HG03457 (cell line): ENCODE measurements at regions not wholly inside any gene's neighbourhood (a gene's known extent, or its start where the extent isn't known, plus 50 kb on each side); places are given as distances from the start of the nearest gene placed in this dataset.

Source experiments
- ATAC-seq: cut with Tn5 transposase; IDR thresholded peaks from one replicate; pipeline ENCODE4 v1.9.1; 2021; ENCODE audit warnings: moderate number of reproducible peaks; ENCODE audit not compliant: unreplicated experiment

DNA sequence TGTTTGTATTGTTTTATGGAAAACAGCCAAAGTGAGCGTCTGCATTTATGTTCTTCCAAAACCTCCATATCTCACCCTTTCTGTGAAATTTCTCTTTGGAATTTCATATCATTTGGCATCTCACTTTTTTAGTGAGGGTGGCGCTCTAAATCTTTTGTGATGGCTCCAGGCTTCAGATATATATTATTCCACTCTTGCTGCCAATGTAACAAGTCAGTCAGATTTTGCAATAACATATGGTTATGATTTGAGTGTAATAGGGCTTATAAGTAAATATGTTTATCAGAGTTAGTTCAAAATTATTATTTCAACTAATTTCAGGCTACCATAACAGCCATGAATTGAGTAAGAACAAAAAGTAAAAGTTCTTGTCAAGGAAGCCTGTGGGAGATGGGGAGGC lies 314.7 kb downstream of the PDGFC start:
- ATAC-seq: no peak

GRCh38 chr4:156654410-156654809 lies 317.2 kb downstream of the PDGFC start:
- ATAC-seq: no peak

DNA sequence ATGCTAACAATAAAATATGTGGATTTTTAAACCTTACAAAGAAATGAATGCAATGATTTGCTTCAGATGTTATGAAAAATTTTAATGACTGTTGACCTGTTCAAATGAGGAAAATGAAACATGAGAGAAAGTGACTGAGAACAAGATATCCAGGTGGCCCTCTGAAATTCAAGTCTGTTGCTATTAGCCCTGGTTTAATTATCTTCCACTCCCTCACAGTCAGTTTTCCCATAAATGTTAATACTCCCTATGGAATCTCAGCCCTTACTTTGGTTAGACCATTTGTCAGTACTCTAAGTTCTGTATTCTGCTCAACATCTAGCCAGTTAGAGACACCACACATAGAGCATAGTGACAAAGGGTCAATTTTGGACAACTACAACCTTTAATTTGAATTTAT lies 327.8 kb downstream of the PDGFC start:
- ATAC-seq: no peak

GRCh38 chr4:156642161-156642560 lies 329.4 kb downstream of the PDGFC start:
- no peak for ATAC-seq

- ATAC-seq: no peak
These were observed 332.5 kb downstream of the PDGFC start for GRCh38 chr4:156638925-156639605.

DNA sequence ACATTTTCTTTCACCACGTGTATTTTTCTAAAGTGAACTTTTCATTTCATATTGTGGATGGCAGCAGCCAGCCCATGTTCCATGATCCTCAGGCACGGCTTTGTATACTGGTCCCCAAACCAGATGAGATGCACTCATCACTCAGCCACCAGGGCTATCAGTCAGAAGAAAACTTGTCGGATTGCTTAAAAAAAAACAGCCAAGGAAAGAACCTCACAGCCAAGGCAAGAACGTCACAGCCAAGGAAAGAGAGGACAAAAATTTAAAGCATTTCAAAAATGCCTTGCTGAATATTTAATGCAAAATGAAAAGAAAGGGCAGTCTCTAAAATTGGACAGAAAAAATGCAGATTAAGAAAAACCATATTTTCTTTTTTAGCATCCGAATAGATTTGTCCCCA lies 333.3 kb downstream of the PDGFC start:
- no peak for ATAC-seq

- no peak for ATAC-seq
These were observed 335.2 kb downstream of the PDGFC start for GRCh38 chr4:156636381-156636780.

DNA sequence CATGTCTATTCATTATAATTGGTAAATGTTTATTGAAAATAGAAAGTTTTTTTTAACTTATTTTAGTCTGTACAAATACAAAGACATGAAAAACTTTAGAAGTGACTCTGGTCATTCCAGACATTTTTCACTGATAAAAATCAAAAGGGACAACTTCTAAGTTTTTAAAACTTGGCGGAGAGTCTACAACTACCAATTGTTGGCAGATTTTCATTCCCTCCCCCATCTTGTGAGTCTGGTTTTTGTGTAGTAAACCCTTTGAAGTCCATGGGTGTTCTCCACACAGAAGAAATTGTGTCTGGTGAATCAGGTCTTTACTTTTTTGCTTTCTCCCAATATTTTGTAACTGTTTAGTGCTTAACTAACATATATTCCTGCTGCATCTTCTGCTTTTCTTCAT lies 336.5 kb downstream of the PDGFC start:
- no peak for ATAC-seq

- ATAC-seq: no peak
These were observed 337.0 kb downstream of the PDGFC start for GRCh38 chr4:156634612-156635011.

DNA sequence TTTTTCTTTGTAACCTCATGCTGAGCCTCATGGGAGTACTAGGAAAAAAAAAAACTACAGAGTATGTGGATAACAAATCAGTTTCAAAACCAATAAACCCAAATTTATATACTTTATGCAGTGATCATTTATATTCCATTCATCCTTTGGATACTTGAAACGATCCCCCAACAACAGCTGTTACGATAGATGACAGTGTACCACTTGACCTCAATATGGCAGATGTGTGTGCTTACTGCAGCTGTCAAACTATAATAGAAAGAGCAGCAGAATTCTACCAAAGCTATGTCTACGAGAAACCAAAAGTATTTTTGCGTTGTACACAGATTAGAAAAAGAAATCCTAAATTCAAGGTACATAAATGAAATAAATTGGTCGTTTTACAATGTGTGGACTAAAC lies 337.8 kb downstream of the PDGFC start:
- no peak for ATAC-seq

DNA sequence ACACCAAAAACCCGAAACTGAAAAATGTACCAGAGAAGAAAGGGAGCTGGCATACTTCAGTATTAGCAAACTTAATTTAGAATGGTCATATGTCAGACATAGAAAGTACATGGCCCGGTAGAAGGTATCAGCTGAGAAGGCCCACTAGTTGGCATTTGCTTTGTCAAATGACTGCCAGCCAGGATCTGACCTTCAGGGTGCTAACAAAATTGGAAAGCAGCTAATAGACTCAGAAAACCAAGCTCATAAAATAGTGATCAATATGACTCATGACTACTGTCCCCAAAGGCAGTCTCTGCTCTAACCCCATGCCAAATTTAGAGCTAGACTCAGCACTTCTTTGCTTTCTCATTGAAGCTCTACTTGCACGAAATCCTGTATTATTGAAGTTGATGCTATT lies 342.7 kb downstream of the PDGFC start:
- ATAC-seq: no peak

GRCh38 chr4:156623376-156623775 lies 348.2 kb downstream of the PDGFC start:
- ATAC-seq: no peak

GRCh38 chr4:156620786-156621185 lies 350.8 kb downstream of the PDGFC start:
- no peak for ATAC-seq

DNA sequence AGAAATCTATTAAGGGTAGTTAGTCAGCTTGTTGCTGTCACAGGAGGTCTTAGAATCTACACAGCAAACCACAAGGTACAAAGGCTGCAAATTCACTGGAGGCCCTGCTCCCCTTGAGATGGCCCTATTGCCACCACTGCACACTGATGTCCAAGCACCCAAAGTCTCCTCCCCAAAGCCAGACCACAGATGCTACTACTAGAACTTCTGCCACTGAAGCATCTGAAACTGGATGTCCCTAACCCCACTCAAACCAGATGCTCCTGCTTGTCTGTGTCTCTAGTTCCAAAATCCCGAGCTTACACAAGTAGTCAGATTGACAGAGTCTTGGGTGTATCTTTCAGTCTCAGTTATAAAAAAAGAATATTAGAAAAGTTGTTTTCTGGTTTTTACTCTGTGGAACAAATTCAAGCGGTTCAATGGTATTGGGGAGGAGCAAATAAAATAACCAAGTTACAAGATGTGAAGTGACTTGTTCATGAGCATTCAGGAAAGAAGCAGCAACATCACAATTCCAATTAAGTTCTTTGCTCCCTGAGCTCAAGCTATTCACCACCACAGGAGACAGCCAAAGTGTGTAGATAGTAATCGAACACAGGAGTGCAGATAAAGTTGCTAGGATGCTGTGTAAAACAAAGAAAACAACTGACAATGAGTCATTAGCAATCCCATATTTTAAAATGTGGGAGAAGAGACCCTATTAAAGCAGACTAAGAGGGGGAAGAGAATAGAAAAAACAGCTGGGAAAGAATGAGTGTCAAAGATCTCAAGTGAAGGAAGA lies 352.3 kb downstream of the PDGFC start:
- no peak for ATAC-seq

DNA sequence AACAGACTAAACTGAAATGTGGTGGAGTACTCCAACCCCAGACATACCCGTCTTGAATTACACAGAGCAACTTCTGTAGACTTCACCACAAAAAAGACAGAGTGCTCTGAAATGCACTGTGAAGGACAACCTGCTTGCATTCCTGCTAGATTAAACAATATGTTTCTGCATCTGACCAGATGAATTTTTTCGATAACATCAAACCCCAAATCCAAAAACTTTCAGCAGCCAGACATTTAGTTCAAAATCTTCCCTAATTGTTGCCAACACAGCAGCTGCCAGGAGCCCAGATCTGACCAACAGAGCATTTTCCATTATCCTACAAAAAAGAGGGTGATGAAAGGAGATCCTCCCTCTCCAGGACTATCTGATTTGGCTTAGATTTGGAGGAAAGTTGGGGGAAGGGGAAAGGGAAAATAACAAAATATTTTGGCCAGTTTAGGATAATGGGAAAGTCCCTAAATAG lies 356.5 kb downstream of the PDGFC start:
- no peak for ATAC-seq

DNA sequence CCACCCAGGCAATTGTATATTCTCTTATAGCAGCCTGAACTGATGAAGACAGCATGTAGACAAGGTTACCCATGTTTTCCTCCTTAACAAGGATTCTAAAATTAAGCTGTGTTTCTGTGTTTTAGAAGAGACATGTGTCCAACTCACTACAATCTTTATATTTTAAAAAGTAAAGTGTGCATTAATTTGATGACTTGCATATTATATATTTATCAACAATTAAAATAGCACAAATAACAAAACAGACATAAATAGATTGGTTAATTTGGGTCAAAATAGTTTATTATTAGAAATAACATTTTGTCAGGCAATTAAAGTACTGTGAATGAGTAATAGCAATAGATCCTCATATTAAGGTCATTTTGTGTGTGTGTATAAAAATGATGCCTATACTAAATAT lies 357.1 kb downstream of the PDGFC start:
- ATAC-seq: no peak

DNA sequence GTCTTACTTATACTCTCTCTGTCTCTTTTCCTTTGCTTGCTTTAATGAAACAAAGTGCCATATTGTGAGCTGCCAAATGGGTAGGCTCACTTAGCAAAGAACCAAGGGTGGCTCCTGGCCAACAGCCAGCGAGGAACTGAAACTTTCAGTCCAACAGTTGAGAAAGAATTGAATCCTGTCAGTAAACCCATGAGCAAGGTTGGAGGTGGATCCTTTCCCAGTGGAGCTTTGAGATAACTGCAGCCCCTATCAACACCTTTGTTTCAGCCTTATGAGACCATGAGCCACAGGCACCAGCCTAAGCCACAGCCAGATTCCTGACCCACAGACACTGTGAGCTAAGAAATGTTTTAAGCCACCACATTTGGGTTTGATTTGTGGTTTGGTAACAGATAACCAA lies 362.2 kb downstream of the PDGFC start:
- no peak for ATAC-seq

GRCh38 chr4:156608651-156609050 lies 362.9 kb downstream of the PDGFC start:
- no peak for ATAC-seq

GRCh38 chr4:156607478-156607857 lies 364.1 kb downstream of the PDGFC start:
- no peak for ATAC-seq

DNA sequence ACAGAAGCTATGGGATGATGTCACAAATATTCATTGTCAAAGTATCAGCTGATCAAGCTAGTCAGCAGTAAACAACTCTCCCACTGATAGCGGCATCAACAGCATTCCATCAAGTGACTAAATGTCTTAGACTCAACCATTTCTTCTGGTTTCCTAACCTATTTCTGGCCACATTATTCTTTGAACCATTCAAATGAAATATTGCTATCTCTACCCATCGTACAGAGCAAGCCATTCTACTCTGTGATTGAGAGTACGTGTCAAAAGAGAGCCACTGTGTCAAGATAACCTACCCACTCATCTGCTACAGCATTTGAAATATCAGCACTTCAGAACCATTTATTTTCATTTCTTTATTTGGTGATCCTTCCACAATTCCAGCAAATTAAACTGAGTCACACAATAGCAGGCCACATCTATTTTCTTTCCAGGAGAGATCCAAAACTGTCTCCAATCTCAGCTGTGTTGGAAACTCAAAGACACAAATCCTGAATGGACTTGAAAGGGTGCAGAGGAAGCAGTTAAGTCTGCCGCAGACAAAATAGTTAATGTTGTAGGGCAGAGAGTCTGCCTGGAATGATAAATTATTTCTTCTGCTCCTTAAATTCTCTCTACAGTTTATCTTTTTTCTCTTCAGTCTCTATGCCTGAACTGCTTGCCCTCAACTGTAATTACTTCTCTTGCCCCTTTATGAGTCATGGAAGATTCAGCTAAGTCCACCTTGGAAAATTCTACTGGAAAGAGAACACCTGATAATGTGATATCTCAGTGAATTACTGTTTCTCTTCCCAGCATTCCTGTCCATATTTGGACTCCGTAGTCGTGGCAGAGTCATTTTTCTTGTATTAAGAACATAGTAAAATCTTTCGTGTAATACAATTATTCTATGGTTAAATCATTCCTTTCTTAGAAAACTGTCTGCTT lies 364.8 kb downstream of the PDGFC start:
- ATAC-seq: no peak

DNA sequence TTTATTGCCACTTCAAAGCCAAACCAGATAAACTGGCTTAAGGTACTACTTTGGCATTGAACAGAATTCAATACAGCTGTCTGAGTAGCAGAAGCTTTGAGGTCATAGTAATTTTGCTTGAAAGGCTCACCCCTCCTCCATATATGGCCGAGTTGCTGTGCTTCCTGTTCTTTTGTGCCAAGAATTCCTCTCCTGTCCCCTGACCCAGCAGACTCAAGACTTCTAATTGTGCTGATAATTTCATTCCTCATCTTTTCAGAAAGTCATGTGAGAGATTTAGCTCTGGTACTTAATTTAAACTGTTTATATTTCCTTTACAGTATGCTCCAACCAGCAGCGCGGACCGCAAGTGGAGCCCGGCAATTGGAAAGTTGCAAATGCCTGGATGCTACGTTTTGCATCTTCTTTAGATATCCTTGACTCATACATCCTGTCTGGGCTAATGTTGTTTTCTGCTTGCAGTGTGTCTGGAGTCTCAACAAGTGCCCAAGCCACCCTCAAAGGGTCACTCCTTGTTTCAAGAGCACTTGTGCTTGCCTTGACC lies 373.4 kb downstream of the PDGFC start:
- no peak for ATAC-seq
